H9 (cell line): ENCODE measurements at regions not wholly inside any gene's neighbourhood (a gene's known extent, or its start where the extent isn't known, plus 50 kb on each side); places are given as distances from the start of the nearest gene placed in this dataset.

Source experiments
- DNase-seq: peaks from one replicate; pipeline ENCODE4 v3.0.0-alpha.2; 2017
- H2AFZ ChIP-seq: one replicate; pipeline ENCODE4 v1.6.1; 2013; ENCODE audit warnings: mild to moderate bottlenecking, low read length, control low read depth, moderate library complexity
- H2AK5ac ChIP-seq: 2 replicates; pipeline ENCODE4 v1.6.1; 2013; ENCODE audit warnings: low read length, control low read depth, mixed read lengths; ENCODE audit not compliant: insufficient read length
- H2BK120ac ChIP-seq: one replicate; pipeline ENCODE4 v1.6.1; 2013; ENCODE audit warnings: low read depth, mild to moderate bottlenecking, low read length, control low read depth, inconsistent platforms; ENCODE audit not compliant: poor library complexity, severe bottlenecking
- H2BK12ac ChIP-seq: 2 replicates; pipeline ENCODE4 v1.6.1; 2013; ENCODE audit warnings: low read length, control low read depth, mixed read lengths, low read depth; ENCODE audit not compliant: insufficient read length
- H2BK15ac ChIP-seq: 2 replicates; pipeline ENCODE4 v1.6.1; 2013; ENCODE audit warnings: low read depth, low read length, control low read depth
- H2BK20ac ChIP-seq: one replicate; pipeline ENCODE4 v1.6.1; 2013; ENCODE audit warnings: low read depth, mild to moderate bottlenecking, low read length, control low read depth, inconsistent platforms; ENCODE audit not compliant: poor library complexity, severe bottlenecking
- H2BK5ac ChIP-seq: 2 replicates; pipeline ENCODE4 v1.6.1; 2013; ENCODE audit warnings: low read length, control low read depth, mixed read lengths; ENCODE audit not compliant: insufficient read length
- H3K14ac ChIP-seq: 2 replicates; pipeline ENCODE4 v1.6.1; 2013; ENCODE audit warnings: low read length, control low read depth; ENCODE audit not compliant: insufficient read depth
- H3K18ac ChIP-seq: 2 replicates; pipeline ENCODE4 v1.6.1; 2013; ENCODE audit warnings: low read depth, mild to moderate bottlenecking, mixed read lengths, low read length, control low read depth; ENCODE audit not compliant: insufficient read length
- H3K23ac ChIP-seq: 2 replicates; pipeline ENCODE4 v1.6.1; 2013; ENCODE audit warnings: low read length, control low read depth, mixed read lengths, low read depth; ENCODE audit not compliant: insufficient read length
- H3K23me2 ChIP-seq: 2 replicates; pipeline ENCODE4 v1.6.1; 2013; ENCODE audit warnings: low read depth, mild to moderate bottlenecking, mixed read lengths, low read length, control low read depth; ENCODE audit not compliant: insufficient read length, poor library complexity, severe bottlenecking
- H3K27ac ChIP-seq: 2 replicates; pipeline ENCODE4 v1.5.1; 2013; ENCODE audit warnings: low read length, control low read depth, mixed read lengths, low read depth; ENCODE audit not compliant: insufficient read length
- H3K27me3 ChIP-seq: 2 replicates; pipeline ENCODE4 v1.6.1; 2013; ENCODE audit warnings: low read length, control low read depth, inconsistent platforms; ENCODE audit not compliant: insufficient read depth
- H3K4ac ChIP-seq: 2 replicates; pipeline ENCODE4 v1.6.1; 2013; ENCODE audit warnings: low read depth, mild to moderate bottlenecking, control low read depth, inconsistent platforms, low read length, moderate library complexity
- H3K4me1 ChIP-seq: 2 replicates; pipeline ENCODE4 v1.6.1; 2013; ENCODE audit warnings: low read length, control low read depth, inconsistent platforms; ENCODE audit not compliant: insufficient read depth
- H3K4me2 ChIP-seq: 2 replicates; pipeline ENCODE4 v1.6.1; 2013; ENCODE audit warnings: low read length, control low read depth, mixed read lengths; ENCODE audit not compliant: insufficient read length, insufficient read depth
- H3K56ac ChIP-seq: 2 replicates; pipeline ENCODE4 v1.6.1; 2013; ENCODE audit warnings: low read depth, mild to moderate bottlenecking, mixed read lengths, low read length, control low read depth; ENCODE audit not compliant: insufficient read length
- H3K79me1 ChIP-seq: 2 replicates; pipeline ENCODE4 v1.6.1; 2013; ENCODE audit warnings: low read depth, mild to moderate bottlenecking, moderate library complexity, low read length, control low read depth, inconsistent platforms; ENCODE audit not compliant: insufficient read depth, poor library complexity, severe bottlenecking
- H3K79me2 ChIP-seq: 2 replicates; pipeline ENCODE4 v1.6.1; 2013; ENCODE audit warnings: low read length, control low read depth, inconsistent platforms; ENCODE audit not compliant: insufficient read depth
- H3K9ac ChIP-seq: 2 replicates; pipeline ENCODE4 v1.6.1; 2013; ENCODE audit warnings: low read length, control low read depth, mixed read lengths; ENCODE audit not compliant: insufficient read length; ENCODE audit errors: extremely low read depth
- H3K9me3 ChIP-seq: one replicate; pipeline ENCODE4 v1.6.1; 2013; ENCODE audit warnings: low read depth, low read length, inconsistent platforms; ENCODE audit not compliant: control insufficient read depth
- H3T11ph ChIP-seq: one replicate; pipeline ENCODE4 v1.6.1; 2013; ENCODE audit warnings: mild to moderate bottlenecking, low read length, control low read depth, inconsistent platforms
- H4K20me1 ChIP-seq: one replicate; pipeline ENCODE4 v1.6.1; 2013; ENCODE audit not compliant: control insufficient read depth, insufficient read length, insufficient read depth
- H4K5ac ChIP-seq: 2 replicates; pipeline ENCODE4 v1.6.1; 2013; ENCODE audit warnings: low read depth, mild to moderate bottlenecking, mixed read lengths, low read length, control low read depth; ENCODE audit not compliant: insufficient read length
- H4K8ac ChIP-seq: replicated peaks from 2 replicates; pipeline ENCODE4 v1.6.1; 2013; ENCODE audit warnings: low read length, control low read depth, mixed read lengths, low read depth; ENCODE audit not compliant: insufficient read length
- H4K91ac ChIP-seq: 2 replicates; pipeline ENCODE4 v1.6.1; 2013; ENCODE audit warnings: low read depth, mild to moderate bottlenecking, moderate library complexity, mixed read lengths, low read length, control low read depth; ENCODE audit not compliant: insufficient read length
- H3K27ac Mint-ChIP-seq, 3 experiments: 2 replicates in 2 of 3; 3 replicates in 1 of 3; pipeline ENCODE4 v1.8.0; 2020 to 2021; ENCODE audit warnings: mixed read lengths in 3 of 3, mild to moderate bottlenecking in 1 of 3, moderate library complexity in 1 of 3
- H3K27me3 Mint-ChIP-seq: 2 replicates; pipeline ENCODE4 v1.8.0; 2021; ENCODE audit warnings: low read depth, mild to moderate bottlenecking, moderate library complexity, mixed read lengths
- H3K36me3 Mint-ChIP-seq, 3 experiments: 2 replicates in 2 of 3; 3 replicates in 1 of 3; pipeline ENCODE4 v1.8.0; 2020 to 2021; ENCODE audit warnings: low read depth in 3 of 3, mixed read lengths in 3 of 3; ENCODE audit not compliant: insufficient read depth in 1 of 3
- H3K4me1 Mint-ChIP-seq, 2 experiments: 2 replicates each; pipeline ENCODE4 v1.8.0; 2020; ENCODE audit warnings: mixed read lengths in 2 of 2
- H3K4me3 Mint-ChIP-seq, 2 experiments: 2 replicates in 1 of 2; 3 replicates in 1 of 2; pipeline ENCODE4 v1.8.0; 2020 to 2021; ENCODE audit warnings: mild to moderate bottlenecking in 2 of 2, mixed read lengths in 2 of 2, moderate library complexity in 1 of 2
- H3K9me3 Mint-ChIP-seq, 2 experiments: 2 replicates in 1 of 2; 3 replicates in 1 of 2; pipeline ENCODE4 v1.8.0; 2020; ENCODE audit warnings: mild to moderate bottlenecking in 2 of 2, mixed read lengths in 2 of 2, moderate library complexity in 1 of 2
- CTCF ChIP-seq: fragments of 200-600 bp; sonication (generic); conservative IDR thresholded peaks from 3 replicates; pipeline ENCODE4 v1.8.0; 2021; ENCODE audit warnings: antibody characterized with exemption, mild to moderate bottlenecking
- WGBS: extraction: QIAGEN DNeasy Blood & Tissue Kit; methylation state at CpG from one replicate; pipeline ENCODE4 v1.1.7; 2013; ENCODE audit warnings: missing lambda C conversion rate, low lambda C conversion rate, mixed read lengths; ENCODE audit not compliant: insufficient read length; ENCODE audit errors: extremely low coverage; 5-methylcytosine and 5-hydroxymethylcytosine counted together

- H2BK120ac ChIP-seq, result no peak overlapping the region
- no peak overlapping the region for H3K4ac ChIP-seq
- H3K4me1 ChIP-seq, result no peaks in the 10 kb centered on the region
- H2AK5ac ChIP-seq, result no peak overlapping the region
- H2BK20ac ChIP-seq, result no peak overlapping the region
- H2BK12ac ChIP-seq, result no peak overlapping the region
- H3K27ac Mint-ChIP-seq, result no peak overlapping the region
- TF ChIP-seq CTCF, result no peak
- H2AFZ ChIP-seq, result no peak overlapping the region
- no peak overlapping the region for H2BK15ac ChIP-seq
- H3K4me2 ChIP-seq, result no peak overlapping the region
- no peaks in the 10 kb centered on the region for H3K79me1 ChIP-seq
- H4K91ac ChIP-seq, result no peak overlapping the region
- no peak overlapping the region for H4K8ac ChIP-seq
- peaks cover 0 to 7% (median 0%) of the 10 kb centered on the region in 3 experiments; a peak in 2 of 7 replicates for H3K36me3 Mint-ChIP-seq
- H2BK5ac ChIP-seq, result no peak overlapping the region
- H4K20me1 ChIP-seq, result no peaks in the 10 kb centered on the region
- no peak overlapping the region for H3K4me3 Mint-ChIP-seq
- H3K9me3 Mint-ChIP-seq, result peaks cover 8 to 9% of the 10 kb centered on the region in 2 experiments; a peak in 4 of 5 replicates
- no peaks in the 10 kb centered on the region for H3K23me2 ChIP-seq
- H4K5ac ChIP-seq, result no peak overlapping the region
- H3K14ac ChIP-seq, result no peak overlapping the region
- H3K4me1 Mint-ChIP-seq, result no peaks in the 10 kb centered on the region
- 100% methylated on average over 2 of the region's 2 CpGs for WGBS
- DNase-seq, result no peak
- H3T11ph ChIP-seq, result no peak overlapping the region
- H3K79me2 ChIP-seq, result no peaks in the 10 kb centered on the region
- H3K9ac ChIP-seq, result no peak overlapping the region
- H3K23ac ChIP-seq, result no peak overlapping the region
- peaks cover 14% of the 10 kb centered on the region for H3K27me3 Mint-ChIP-seq
- H3K56ac ChIP-seq, result no peak overlapping the region
- H3K9me3 ChIP-seq, result peaks cover 5% of the 10 kb centered on the region
- H3K27ac ChIP-seq, result no peak overlapping the region
- no peaks in the 10 kb centered on the region for H3K27me3 ChIP-seq
- H3K18ac ChIP-seq, result no peak overlapping the region
These were observed 73.8 kb downstream of the IRX2 start for GRCh38 chr5:2677689-2678088.
